HG03066 (cell line): ENCODE measurements at regions not wholly inside any gene's neighbourhood (a gene's known extent, or its start where the extent isn't known, plus 50 kb on each side); places are given as distances from the start of the nearest gene placed in this dataset.
"Not testable (repeated sequence)": the region's sequence is repeated elsewhere in the genome, so short reads cannot be mapped to it uniquely, and the experiment has no call there.

Source experiments
- ATAC-seq: cut with Tn5 transposase; IDR thresholded peaks from one replicate; pipeline ENCODE4 v1.9.1; 2021; ENCODE audit warnings: low read depth; ENCODE audit not compliant: unreplicated experiment

DNA sequence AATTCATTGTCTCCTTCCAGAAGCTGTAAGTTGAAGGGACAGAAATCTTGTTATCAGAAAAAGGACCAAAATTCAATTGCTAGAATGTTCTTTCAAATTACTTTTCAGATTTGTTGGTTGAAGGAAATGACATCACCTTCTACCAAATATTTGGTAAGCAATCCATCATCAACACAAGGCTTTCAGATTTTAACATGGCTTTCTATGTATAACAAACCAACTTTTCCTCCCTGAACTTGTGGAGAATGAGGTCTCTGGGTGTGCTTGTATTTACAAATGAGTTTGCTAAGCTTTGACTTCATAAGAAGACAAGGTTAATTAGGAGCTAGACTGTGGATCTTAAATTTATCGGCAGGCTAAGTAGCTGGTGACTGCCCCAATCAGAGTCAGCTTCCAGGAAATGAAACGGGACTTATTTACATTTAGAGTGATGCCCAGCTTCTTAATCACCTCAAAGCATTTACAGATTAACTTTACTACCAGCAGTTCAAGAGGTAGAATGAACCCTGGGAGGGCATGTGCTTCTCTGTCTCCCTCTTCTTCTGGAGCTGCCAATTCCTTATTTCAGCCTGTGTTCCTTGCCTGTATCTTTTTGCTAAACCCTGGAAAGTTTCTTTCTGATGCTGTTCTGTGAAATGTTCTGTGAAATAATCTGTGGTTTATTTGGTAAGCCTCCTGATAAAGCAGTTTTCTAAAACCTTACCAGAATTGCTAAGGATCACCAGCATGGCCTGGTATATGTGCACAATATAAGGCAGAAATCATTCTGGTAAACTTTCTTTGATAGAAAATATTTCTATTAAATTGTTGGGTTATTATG, 248.8 kb upstream of the FZD8 start:
- ATAC-seq: no peak

DNA sequence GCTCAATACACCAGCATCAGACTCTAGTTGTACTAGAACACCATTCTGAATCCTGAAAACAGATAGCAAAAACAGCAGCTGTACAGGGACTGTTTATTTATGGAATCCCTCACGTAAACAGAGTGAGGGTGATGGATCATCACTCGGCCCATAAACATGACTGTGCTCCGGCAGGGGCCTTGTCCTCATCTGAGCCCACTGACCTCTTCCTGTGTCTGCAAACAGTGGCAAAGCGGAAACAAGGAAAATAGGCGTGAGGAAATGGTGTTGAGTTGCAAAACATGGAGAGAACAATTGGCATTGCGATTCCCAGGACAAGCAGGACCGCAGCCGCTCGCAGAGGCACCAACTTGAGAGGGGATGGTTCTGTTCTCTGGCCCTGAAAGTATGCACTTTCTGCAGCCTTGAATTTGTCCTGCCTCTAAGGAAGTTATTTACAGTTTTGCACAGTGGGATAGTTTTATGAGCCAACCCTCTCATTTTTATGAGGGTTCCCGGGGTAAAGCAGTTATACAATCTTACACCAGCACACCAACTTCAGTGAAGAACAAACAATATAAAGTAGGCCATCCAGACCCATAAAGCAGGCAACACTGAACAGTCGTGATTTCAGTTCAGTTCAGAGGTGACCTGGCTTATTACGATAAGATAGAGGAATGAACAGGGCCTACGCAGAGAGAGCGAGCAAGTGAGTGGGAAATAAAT, 248.0 kb upstream of the FZD8 start:
- ATAC-seq: no peak

DNA sequence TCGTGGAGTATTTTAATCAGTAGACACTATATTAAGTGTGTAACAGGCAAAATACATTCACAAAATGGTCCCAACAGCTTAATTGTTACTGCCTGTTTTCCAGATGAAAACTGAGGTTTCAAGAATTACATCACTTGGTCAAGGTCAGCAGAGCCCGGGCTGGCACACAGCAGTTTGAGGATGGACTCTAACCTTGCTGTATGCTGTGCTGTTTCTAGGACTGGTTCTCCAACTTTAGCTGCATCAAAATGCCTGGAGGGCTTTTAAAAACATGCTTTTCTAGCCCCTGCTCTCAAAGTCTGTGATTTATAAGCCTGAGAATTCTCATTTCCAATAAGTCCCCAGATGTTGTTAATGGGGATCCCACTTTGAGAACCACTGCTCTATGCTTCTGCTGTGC, 247.1 kb upstream of the FZD8 start:
- no peak for ATAC-seq

DNA sequence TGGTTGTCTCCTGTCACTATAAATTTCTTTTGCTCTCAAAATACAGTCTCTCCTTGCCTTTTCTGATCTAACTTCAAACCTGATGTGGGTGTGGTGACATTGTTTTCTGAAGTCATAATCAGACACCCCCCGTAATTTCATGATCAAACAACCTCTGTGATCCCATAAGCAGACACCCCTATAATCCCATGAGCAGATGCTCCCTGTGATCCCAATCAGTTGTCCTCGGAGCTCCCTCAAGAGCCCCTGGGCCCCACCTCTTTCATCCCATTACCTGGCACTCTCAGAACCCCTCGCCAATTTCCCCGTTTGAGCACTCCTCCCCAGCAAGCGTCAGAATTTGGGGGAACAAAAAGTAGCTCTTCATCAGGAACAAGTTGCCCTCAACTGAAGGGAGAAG, 246.3 kb upstream of the FZD8 start:
- no peak for ATAC-seq

DNA sequence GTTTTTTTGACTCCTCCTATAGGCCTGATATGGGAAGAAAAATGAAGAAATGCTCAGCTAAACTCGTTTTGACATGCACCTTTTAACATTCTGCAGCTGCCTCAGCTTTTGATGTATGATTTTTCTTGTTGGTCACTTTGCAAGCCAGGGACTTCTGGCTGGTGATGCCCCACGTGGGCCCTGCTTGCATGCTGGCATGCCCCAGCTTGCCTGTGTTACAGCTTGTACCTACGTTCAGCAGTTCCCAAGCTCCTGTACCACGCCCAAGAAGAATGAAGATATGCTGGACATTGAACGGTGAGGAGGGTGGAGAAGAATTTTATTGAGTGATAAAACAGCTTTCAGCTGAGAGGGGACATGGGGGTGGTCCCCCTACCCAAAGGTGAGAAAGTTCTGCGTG, 245.6 kb upstream of the FZD8 start:
- ATAC-seq: no peak

DNA sequence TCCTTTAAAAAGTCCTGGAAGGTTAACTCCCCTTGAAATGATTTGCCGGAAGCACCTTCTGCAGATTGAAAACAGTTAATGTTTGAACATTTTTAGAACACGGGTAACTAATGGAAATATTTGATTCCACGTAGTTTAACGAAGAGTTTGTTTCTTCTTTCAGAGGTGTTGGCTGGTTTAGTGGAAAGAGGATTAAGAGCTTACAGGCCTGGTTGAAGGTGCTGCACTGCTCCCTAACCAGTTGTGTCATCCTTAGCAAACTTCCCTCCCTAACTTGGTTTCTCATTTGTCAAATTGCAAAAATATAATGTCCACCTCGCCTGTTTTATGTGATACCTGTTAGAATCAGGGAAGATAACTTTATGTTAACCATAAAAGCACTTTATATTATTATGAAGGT, 243.0 kb upstream of the FZD8 start:
- no peak for ATAC-seq

DNA sequence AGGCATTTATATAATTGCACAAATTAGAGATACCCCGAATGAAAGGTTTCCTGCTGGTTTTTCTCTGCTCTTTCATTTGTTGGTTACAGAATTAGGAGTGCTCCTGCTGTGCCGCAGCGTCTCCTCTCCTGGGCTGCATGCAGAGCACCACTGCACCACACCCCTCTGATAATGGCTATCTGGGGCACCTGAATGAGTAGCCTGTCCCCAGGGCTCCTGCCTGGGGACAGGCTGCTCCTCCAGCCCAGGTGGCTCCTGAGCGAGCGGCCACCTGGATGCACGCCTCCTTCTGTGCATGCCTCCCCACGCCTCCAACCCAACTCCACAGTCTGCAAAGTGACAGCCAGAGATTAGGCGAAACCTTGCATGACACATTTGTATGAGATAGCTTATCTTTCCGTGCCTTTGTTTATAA, 242.6 kb upstream of the FZD8 start:
- ATAC-seq: no peak

DNA sequence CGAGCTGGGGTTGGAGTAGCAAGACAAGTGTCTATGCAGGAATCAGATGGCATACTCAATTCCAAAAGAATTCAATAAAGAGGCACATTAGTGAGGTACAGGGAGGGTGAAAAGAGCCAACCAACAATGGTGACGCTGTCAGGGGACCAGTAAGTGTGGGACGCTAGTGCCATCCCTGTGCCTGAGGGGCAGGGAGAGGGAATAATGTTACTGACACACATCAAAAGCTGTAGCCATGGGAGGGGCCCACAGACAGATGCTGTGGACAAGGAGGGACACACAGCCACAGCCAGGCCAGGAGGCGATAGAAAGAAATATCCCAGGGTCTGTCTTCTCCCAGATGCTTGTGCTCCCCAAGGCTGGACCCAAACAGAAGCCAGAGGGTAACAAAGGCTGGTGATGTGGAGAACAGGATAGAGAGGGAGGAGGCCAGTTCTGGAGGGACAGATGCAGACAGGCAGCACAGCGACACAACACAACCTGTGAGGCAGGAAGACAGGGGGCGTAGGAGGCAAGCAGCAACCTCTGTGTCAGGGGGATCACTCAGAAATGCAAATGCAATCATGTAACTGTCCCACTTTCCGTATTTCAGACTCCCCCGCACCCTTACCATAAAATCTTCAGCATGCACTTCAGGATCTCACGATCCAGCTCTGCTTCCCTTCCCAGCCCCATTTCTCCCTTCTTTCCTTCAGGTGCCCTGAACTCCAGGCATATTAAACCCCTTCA, 240.5 kb upstream of the FZD8 start:
- no peak for ATAC-seq

DNA sequence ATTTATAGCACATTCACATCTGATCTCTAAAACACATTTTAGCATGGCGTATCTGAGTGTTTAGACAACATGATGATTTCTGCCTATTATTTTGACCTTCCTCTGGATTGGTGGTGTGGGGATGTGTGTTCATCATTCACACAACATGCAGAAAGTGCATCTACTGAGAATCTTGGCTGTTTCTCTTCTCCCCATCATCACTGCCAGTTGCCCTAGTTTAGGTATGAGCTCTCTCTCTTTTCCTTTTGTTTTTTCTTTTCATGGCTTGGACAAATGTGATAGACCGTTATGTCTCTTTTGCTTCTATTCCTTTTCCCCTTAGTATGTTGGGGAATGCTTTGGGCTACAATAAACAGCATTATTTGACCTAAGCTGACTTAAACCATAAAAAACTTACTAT, 239.2 kb upstream of the FZD8 start:
- ATAC-seq: no peak

DNA sequence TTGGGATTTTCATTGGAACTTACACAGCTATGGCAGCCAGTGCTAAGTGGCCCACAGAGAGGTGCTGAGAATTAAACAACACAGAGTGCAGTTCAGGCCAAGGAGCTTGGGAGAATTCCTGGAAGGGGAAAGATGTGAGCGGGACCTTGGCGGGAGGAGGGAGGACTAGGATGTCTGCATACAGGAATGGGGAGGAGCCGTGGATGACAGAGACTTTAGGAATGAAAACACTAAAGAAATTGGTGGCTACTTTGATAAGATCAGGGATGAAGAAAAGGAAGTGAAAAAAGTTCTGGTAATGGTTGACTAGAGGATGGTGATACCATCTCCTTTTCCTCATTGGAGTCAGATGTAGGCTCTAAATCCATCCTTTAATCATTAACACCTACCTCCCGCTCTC, 234.2 kb upstream of the FZD8 start:
- ATAC-seq: no peak

DNA sequence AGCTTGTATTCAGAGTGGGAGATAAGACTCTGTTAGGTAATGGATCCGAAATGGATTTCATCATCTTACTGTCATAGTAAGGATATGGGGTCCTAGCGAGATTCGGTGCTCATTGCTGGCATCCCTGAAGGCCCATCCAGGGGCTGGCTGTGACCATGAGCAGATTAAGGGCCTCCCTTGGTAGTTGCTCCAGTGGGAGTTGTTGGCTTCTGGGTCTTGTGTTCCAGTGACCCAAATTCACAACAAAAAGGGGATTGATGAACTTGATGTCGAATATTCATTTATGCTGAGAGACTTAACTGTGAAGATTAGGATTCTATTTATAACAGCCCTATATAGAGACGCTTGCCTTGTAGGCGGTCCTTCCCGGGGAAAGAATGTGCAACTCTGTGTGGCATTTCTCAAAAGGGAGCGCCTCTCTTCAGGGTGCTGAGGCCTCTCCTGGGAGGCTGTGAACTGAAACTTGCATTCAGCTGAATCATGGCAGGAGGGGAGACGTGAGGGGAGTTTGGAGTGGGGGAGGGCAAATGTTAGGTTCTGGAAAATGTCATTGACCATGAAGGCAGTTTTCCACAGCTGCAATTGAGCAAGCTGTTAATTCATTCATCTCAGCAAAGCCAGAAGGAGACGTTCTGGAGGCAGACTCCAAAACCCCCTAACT, 233.1 kb upstream of the FZD8 start:
- ATAC-seq: no peak

DNA sequence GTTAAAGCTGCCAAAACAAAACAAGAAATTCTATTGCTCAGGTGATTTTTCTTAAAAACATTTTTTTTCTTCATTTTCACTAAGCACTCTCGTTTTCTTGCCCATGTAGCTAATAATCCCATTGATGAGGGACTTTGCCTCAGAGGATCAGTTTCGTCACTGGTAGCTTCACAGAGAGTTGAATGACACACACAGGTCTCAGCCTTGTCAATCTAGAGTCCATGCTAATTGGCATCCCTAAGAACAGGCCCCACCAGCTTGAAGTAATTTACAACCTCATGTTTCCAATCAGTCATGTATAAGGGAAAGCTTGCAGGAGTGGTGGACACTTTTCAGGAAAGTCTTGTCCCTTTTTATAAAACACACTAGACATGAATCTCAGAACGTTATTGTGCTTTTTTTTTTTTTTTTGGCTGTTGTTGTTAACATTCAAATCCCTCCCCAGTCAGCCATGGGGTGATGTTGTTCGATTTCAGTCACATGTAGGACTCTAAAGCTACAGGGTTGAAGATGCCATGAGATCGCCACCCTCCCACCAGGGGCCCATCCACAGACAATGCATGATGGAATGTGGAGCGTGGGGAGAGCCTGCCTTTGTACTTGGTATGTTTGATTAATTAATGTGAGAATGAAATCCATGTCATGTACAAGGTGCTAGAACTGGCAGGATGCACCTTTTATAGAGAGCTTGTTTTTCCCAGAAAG, 232.4 kb upstream of the FZD8 start:
- ATAC-seq: no peak

DNA sequence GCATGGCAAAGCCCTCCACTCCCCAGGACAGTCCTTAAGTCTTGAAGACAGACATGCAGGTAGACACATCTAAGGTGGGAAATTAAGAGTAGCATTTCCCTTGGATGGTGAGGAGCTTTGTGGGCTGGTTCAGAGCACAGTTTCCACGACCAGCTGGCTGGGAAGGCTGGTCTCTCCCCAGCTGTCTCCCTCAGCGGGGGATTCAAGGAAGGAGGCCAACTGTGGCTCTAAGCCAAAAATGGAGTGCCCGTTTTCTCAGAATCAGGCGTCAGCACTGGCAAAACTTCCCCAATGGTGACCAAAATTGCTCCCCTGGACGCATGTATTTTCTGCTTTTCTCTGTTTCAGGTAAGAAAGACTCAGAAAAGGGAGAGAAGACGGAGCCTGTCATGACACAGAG, 230.6 kb upstream of the FZD8 start:
- no peak for ATAC-seq

DNA sequence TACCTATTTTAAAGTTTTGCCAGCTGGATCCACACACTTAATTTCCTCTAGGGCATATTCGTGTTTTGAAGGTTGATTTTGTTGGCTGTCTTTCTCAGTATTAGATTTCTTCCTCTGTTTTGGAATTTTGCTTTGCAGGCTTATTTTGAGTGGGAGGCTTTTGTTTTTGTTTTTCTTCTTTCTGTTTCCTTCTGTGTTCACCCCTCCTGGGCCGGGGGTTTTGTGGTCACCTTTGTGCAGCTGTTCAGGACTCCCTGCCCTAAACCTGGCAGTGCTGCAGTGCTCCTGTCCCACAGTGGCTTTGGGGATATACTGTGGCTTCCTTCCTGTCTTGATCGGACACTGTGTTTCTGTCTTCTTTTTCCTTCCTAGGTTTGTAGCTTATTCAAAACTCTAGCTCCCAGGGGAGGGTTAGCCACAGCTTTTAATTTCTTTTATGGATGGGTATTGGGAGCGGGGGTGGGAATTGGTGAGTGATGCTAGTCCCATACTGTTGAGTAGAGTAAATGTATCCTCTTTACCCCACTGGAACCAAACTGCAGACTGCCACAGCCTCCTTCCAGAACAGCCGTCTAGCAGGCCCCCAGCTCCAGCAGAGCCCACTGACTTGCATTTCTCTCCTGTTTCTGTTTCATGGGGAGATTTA, 228.7 kb upstream of the FZD8 start:
- no peak for ATAC-seq

DNA sequence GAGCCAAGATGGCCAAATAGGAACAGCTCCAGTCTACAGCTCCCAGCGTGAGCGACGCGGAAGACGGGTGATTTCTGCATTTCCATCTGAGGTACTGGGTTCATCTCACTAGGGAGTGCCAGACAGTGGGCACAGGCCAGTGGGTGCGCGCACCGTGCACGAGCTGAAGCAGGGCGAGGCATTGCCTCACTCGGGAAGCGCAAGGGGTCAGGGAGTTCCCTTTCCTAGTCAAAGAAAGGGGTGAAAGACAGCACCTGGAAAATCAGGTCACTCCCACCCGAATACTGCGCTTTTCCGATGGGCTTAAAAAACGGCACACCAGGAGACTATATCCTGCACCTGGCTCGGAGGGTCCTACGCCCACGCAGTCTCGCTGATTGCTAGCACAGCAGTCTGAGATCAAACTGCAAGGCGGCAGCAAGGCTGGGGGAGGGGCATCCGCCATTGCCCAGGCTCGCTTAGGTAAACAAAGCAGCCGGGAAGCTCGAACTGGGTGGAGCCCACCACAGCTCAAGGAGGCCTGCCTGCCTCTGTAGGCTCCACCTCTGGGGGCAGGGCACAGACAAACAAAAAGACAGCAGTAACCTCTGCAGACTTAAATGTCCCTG, 216.7 kb upstream of the FZD8 start:
- ATAC-seq: not testable (repeated sequence)

DNA sequence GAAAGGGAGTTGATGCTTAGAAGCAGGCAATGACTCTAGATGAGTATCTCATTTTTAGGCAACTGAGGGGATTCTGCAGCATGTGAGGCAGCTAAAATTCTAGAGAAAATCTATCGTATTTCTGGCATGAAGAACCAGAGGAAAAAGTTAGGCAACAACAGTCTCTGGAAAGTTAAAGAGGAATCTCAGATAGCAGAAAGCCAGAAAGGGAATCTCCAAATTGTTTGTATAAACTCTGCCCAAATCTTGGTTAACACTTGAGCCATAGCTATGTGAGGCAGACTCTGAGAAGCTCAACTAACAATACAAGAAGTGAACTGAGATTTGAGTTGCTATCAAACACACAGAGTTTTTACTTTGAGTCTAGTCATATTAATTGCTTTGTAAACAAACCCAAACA, 215.8 kb upstream of the FZD8 start:
- no peak for ATAC-seq

DNA sequence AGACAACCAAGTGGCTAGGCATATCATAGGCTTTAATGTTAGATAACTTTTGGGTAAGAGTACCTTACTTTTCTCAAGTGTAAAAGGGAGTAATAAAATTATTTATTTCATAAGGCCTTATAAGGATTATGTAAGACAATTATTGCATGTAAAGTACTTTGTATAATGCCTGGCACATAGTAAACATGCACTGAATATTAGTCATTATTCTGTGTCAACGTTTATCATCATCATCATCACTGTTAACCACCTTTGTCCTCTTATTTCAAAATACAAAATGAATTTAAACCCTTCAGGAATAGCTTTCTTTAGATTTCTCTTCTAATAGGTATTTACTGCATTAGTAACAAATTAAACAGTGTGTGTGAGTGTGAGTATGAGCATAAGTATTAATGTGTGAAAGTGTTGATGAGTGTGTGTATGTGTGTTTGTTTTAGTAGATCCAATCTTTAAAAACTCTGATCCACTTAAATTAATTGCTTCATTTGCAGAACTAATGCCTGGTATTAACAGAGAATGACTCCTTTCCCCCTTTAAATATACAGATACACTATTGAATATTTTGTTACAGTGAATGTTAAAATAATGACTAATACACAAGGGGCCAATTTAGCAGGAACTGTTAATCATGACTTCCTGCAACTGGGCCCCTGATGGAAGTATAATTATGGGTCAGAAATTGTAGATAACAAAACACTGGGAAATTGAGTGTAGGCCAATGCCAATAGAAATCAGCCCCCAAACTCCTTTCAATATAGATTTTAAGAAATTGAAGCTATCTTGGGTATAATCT, 213.3 kb upstream of the FZD8 start:
- ATAC-seq: no peak

DNA sequence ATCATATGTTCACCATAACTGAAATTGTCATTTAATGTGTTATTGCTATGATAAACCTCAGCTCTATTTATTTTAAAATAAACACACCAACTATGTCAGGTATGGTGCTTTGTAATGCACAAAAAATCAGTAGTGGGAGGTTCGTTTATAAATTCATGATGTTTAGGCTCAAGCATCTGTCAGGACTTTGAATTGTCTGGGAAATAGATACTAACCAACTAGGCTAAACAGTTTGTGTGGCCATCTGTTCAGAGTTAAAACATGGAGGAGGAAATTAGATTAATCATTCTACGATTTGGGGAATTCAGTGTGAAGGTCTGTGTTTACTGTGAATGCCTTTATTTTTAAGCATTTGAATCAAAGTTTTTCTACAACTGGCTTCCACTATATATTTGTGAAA, 212.6 kb upstream of the FZD8 start:
- ATAC-seq: no peak

DNA sequence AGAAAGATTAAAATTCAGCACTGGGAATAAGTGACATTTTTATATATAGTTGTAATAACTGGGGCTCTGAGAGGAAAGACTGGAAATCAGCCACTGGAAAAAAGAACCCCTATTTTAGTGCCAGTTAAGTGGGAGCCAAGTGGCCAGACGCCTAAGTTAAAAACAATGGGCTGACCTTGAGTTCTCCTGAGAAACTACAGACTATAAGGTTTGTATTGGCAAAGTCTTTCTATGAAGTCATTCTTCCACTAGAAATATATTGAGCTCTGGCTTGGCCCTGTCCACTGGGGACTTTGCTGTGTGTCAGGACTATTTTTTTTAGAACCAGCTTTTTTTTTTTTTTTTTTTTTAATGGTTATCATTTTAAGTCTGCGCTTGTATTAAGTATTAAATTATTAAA, 210.6 kb upstream of the FZD8 start:
- no peak for ATAC-seq
